ENCODE measurements at regions not wholly inside any gene's neighbourhood (a gene's known extent, or its start where the extent isn't known, plus 50 kb on each side); places are given as distances from the start of the nearest gene placed in this dataset.
"Not testable (repeated sequence)": the region's sequence is repeated elsewhere in the genome, so short reads cannot be mapped to it uniquely, and the experiment has no call there.

DNA sequence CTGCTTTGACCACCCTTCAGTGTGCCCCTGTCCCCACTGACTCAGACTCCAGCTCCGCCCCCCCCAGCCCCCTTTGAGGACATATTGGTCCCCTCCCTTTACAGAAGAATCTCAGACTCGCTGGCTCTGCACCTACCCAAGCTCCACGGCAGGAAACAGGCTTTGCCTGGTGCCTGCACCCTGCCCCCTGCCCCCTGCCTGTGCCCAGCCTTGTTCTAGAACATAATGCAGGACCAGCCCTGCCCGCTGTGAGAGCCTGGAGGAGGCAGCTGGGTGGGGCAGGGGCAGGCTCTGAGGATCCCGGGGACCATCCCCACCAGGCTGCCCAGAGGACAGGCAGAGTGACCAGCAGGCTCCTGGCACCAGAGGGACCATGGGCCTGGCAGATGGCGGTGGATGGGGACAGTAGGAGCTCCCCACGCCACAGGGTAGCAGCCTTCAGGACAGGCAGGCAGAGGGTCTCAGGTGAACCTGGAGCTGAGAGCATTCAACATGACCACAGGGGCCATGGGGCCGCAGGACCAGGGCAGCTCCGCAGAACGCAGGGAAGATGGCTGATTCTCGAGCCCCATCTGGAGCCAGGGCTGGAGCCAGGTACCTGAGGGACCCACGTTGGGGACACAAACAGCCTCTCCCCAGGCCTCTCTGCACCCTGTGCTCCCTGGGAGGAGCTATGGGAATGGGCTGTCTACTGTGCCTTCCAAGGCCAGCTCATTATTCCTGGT lies 165.0 kb upstream of the FOXD4L5 start:
- not testable (repeated sequence) for DNase-seq

DNA sequence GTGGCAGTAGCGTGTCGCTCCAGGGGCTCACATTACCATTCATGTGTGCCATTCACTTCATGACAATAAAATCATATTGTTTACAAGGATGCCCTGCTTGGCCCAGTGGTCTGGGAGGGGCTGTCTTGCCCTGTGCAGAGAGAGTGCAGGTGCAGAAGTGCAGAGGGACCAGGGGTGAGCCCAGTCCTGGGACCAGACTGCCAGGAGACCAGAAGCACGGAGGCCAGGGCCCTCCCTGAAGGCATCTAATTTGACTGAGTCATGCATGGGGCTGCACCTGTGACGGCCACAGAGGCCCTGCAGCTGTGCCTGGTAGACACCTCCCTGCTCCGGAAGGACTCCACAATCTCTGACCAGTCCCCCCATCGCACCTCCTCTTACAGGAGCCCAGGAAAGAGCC lies 164.4 kb upstream of the FOXD4L5 start:
- no peak for DNase-seq

GRCh38 chr9:65447146-65447545 lies 162.1 kb upstream of the FOXD4L5 start:
- not testable (repeated sequence) for DNase-seq

- DNase-seq, result not testable (repeated sequence)
Measured at GRCh38 chr9:65445991-65446390, 161.0 kb upstream of the FOXD4L5 start.

DNA sequence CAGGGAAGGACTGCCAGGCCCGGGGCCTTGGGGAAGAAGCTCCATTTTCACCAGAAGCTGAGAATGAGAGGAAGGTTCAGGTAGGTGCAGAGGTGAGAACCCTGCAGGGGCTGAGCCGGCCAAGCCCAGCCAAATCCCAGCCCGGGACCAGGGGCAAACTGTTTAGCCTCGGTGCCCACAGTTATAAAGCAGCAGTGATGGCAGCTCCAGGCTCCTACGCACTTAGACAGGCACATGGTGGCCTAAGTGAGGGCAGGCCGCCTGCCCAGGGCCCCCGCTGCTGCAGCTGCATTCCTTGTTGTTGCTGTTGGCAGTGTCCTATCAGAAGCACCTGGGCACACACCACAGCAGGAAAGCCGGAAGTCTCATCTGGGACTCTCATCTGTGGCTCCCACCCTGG lies 159.9 kb upstream of the FOXD4L5 start:
- no peak for DNase-seq

DNA sequence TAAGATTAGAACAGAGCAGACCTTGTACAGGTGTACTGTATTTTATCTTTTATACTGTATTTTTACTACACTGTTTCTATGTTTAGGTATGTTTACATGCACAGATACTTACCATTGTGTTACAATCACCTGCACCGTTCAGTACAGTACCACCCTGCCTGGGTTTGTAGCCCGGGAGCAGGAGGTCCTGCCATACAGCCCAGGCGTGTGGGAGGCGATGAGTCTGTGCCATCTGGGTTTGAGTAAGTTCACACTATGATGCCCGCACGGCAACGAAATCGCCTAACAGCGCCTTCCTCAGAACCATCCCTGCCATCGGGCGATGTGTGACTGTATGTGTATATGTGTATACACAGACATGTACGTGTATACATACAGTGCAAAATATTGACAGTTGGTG lies 157.1 kb upstream of the FOXD4L5 start:
- not testable (repeated sequence) for DNase-seq

DNA sequence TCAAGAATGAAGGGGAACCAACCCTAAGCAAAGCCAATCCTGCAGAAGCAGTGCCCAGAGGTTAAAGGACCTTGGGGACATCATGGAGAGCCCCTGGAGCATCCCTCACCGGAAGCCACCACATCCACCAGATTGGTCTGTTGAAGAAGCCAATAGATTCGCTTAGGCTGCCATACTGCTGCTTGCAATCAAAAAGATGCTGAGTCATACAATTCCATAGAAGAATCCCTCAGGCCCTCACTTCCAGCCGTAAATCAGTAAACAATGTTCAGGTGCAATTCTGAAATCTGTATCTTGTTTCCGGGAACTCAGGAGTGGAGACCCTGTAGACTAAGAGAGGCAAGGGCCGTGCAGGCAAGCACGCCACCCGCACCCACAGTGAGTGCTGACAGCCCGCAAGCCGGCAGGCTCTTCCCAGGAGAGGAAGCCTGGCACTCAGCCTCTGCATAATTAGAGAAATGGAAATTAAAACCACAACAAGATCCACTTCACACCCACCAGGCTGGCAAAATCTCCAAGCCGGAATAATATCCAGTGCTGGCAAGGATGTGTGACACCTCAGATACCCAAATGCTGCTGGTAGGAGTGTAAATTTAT lies 156.4 kb upstream of the FOXD4L5 start:
- DNase-seq, result not testable (repeated sequence)

GRCh38 chr9:65437724-65438123 lies 152.7 kb upstream of the FOXD4L5 start:
- DNase-seq, result no peak

DNA sequence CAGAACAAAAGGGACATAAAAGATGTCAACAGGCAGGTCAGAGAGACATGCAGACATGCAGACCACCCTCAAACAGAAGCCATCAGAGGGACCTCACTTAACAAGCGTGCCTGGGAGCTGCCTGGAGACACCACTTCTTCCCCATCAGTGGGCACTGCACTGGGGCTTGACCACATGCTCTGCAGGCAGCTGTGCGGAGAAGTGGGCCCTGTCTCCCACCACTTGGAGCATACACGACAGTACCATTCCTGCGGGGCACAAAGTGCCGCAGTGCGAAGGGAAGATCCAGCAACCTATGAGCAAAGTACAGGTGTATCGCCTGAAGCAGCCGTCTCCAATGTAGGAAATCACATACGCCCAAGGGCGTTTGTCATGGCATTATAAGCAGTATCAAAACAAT lies 150.5 kb upstream of the FOXD4L5 start:
- DNase-seq, result no peak

- no peak for DNase-seq
Measured at GRCh38 chr9:65432722-65433323, 147.8 kb upstream of the FOXD4L5 start.

DNA sequence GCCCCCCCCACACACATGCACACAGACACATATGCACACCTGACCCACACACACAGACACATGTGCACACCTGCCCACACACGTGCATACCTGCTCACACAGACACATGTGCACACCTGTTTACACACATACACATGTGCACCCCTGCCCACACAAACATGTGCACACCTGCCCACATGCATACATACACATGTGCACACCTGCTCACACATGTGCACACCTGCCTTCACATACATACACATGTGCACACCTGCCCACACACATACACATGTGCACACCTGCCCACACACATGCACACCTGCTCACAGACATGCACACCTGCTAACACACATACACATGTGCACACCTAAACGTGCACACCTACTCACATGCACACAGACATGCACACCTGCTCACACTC lies 147.0 kb upstream of the FOXD4L5 start:
- DNase-seq, result no peak

- no peak for DNase-seq
Measured at GRCh38 chr9:65430221-65430620, 145.2 kb upstream of the FOXD4L5 start.

DNA sequence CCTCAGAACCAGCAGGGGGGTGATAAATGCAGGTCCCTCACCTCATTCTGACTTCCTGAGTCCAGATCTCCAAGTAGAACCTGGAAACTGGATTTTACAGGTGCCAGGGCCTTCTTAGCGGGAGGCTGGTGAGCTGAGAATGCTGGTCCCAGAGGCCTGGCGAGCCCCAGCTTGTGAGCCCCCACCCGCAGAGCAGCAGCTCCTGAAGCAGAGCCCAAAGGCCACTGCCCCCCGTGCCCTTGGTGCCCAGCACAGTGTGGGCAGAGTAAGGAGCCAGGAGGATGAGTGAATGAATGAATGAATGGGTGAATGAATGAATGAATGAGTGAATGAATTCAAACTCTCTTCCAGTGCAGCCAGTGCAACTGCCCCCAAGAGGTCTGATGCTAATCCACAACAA lies 142.4 kb upstream of the FOXD4L5 start:
- not testable (repeated sequence) for DNase-seq

DNA sequence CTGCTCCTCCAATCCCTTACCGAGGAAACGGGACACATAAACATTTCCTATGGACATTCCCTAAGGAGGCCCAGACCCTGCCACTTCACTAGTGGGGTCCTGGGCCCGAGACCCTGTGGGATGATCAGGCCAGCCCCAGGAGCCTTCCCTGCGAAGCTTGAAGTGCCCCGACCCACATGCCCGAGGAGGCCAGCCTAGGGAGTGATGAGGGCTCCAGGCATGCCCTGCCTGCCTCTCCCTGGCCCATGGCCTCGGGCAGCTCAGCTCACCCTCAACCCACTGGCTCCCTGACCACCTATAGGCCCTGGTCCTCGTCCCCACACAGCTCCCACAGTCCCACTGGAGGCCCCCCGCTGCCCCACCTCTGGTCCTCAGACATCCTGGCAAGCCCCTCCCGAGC lies 141.8 kb upstream of the FOXD4L5 start:
- DNase-seq, result not testable (repeated sequence)

GRCh38 chr9:65426231-65426630 lies 141.2 kb upstream of the FOXD4L5 start:
- no peak for DNase-seq

DNA sequence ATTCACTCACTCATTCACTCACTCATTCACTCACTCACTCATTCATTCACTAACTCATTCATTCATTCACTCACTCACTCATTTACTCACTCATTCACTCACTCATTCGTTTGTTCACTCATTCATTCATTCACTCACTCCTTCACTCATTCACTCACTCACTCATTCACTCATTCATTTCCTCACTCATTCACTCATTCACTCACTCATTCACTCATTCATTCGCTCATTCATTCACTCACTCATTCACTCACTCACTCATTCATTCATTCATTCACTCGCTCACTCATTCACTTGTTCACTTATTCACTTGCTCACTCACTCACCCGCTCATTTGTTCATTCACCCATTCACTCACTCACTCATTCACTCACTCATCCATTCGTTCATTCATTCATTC lies 140.2 kb upstream of the FOXD4L5 start:
- DNase-seq, result not testable (repeated sequence)

DNA sequence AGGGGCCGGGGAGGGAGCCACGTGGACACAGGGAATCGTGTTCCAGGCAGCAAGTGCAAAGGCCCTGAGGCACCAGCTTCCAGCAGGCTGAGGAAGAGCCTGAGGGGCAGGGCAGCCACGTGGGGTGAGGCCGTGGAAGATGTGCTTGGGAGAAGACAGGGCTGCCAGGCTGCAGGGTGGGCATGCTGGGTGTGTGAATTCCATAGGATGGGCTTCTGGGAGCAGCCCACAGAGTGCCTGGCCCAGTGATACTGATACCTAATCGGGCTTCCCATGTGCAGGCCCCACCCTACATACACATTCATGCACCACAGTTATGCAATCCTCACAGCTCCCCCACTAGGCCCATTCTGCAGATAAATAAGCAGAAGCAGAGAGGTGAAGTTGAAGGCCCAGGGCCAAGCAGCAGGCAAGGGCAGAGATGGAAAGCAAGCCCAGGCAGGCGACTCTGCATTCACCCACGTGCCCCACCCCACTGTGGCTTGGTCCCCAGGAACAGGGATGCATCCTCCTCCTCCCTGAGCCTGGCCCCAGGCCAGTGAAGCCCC lies 139.5 kb upstream of the FOXD4L5 start:
- not testable (repeated sequence) for DNase-seq

DNA sequence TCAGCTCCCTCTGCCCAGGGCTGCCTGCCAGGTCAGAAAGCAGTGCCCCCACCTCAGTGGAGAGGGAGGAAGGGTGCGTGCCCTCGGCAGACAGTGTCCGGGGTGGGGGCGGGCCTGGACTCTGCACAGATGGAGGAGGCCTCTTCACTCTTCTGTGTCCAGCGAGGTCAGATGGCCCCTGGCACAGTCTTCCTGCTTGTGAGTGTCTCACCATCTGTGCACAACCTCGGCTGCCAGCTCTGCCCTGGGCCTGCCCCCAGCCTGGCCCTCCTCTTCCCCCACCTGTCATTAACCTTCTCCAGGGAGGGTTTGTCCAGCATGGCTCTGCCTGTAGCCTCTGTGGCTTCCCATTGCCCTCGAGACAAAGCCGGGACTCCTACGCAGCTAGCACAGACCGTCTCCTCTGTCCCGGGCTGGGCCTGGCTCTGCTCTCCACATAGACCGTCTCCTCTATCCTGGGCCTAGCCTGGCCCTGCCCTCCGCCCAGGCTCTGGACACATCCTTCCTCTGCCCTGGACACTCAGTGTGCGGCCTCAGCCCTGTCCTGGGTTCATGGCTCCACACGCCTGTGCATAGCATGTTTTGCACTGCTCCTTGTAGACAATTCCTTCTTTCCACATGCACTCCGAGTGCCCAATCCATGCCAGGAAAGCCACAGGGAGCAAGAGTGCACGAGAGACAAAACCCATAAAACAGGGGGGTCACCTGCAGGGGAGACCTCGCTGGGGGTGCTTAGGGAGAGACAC lies 138.9 kb upstream of the FOXD4L5 start:
- DNase-seq, result not testable (repeated sequence)

DNA sequence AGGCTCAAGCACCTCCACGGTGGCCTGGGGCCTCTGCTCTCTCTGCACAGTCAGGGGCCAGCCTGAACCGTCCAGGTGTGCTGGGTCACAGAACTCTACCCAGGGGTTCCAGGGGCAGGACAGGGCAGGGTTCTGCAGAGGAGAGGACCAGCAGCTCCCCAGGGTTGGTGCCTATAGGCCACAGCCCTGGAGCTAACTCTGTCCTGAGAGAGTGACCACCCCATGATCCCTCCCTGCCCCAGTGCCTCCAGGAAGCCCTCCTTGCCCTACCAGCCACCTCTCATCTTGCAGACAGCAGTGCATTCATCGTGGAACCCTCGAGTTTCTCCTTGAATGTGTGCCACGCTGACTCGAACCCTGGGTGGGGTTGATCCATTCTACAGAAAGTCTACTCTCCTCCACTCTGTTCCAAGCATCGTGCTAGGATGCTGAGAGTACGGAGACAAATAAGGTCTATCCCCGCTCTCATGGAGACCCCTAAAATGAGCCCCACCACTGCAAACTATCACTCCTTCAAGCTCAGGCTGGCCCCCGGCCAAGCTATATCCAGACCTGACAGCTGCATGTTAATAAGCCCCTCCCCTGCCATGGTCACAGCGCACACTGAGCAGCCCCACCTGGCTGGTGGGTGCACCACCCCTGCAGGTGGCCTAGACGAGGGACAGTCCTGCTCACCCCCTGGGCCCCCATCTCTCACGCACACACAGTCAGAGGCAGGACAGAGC lies 138.1 kb upstream of the FOXD4L5 start:
- not testable (repeated sequence) for DNase-seq

GRCh38 chr9:65421486-65421885 lies 136.5 kb upstream of the FOXD4L5 start:
- DNase-seq, result not testable (repeated sequence)

DNA sequence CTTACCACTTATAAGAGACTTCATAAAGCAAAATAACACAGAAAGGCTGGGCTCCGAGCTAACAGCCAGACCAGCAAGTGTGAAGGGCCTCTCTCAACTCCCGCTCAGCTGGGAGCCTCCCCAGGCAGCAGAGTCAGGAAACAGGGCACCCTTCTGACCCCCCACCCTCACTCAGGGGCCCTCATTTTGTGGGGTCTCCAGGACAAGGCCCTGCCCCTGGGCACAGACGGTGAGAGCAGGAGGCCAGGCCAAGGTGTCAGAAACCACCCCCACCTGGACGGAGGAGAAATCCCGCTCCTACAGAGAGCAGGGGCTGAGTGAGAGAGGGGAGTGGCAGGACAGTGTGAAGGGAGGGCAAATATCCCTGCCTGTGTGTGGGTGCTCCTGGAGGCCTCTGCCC lies 135.8 kb upstream of the FOXD4L5 start:
- no peak for DNase-seq

- DNase-seq, result not testable (repeated sequence)
Measured at GRCh38 chr9:65418966-65419365, 134.0 kb upstream of the FOXD4L5 start.

- DNase-seq, result not testable (repeated sequence)
Measured at GRCh38 chr9:65416948-65417347, 131.9 kb upstream of the FOXD4L5 start.

Data from activated CD8-positive, alpha-beta memory T cell treated with anti-CD3 and anti-CD28 coated beads, Interleukin-2, amount 50 U/mL, for 4 hours (primary cell).